ENCODE measurements at regions not wholly inside any gene's neighbourhood (a gene's known extent, or its start where the extent isn't known, plus 50 kb on each side); places are given as distances from the start of the nearest gene placed in this dataset.

- no peak for TF ChIP-seq EZH2 (IDR thresholded peaks at IDR 0.05; ENCODE audit: borderline replicate concordance)
- TF ChIP-seq, protein P1, sequence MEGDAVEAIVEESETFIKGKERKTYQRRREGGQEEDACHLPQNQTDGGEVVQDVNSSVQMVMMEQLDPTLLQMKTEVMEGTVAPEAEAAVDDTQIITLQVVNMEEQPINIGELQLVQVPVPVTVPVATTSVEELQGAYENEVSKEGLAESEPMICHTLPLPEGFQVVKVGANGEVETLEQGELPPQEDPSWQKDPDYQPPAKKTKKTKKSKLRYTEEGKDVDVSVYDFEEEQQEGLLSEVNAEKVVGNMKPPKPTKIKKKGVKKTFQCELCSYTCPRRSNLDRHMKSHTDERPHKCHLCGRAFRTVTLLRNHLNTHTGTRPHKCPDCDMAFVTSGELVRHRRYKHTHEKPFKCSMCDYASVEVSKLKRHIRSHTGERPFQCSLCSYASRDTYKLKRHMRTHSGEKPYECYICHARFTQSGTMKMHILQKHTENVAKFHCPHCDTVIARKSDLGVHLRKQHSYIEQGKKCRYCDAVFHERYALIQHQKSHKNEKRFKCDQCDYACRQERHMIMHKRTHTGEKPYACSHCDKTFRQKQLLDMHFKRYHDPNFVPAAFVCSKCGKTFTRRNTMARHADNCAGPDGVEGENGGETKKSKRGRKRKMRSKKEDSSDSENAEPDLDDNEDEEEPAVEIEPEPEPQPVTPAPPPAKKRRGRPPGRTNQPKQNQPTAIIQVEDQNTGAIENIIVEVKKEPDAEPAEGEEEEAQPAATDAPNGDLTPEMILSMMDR (IDR thresholded peaks at IDR 0.05; ENCODE audit: poor library complexity) = no peak
These were observed 51.6 kb upstream of the C15orf39 start for GRCh38 chr15:75149867-75150709.

All from hepatocyte (in vitro differentiated cells).